ENCODE measurements at regions not wholly inside any gene's neighbourhood (a gene's known extent, or its start where the extent isn't known, plus 50 kb on each side); places are given as distances from the start of the nearest gene placed in this dataset.

DNA sequence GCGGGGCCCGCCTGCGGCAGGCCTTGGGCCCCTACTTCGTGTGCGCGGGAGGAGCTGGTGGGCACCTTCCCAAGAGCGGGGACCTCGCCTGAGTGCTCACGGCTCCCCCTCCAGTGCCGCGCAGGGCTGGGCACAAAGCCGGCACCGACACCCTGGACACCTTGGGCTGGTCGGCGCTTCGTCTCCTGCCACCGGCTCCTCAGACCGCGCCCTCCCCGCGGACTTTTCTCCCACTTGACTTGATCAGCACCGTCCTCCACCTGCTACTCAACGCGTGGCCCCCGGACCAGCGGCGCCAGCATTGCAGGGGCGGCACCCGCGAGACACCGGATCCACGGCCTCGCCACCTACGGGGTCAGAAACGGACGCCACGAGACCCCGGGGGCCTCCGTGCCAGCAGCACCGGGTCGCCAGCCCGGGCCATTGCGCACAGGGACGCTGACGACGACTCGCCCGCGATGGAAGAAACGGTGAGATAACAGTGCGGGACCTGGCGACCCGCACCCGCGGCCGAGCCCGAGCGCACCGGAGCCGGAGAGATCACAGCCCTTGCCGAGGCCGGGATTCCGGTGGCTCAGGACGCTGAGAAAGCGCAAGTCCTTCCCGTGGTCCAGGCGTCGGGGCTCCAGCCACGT lies 154.2 kb downstream of the DLL1 start:
- Mint-ChIP-seq H3K36me3 (ENCODE audit: low read depth) (no peaks in the 10 kb centered on the region), H3K27ac (no peak overlapping the region), H3K4me3 (no peak overlapping the region), H3K27me3 (no peaks in the 10 kb centered on the region), H3K4me1 (ENCODE audit: low read depth) (no peaks in the 10 kb centered on the region), H3K9me3 (no peaks in the 10 kb centered on the region)

DNA sequence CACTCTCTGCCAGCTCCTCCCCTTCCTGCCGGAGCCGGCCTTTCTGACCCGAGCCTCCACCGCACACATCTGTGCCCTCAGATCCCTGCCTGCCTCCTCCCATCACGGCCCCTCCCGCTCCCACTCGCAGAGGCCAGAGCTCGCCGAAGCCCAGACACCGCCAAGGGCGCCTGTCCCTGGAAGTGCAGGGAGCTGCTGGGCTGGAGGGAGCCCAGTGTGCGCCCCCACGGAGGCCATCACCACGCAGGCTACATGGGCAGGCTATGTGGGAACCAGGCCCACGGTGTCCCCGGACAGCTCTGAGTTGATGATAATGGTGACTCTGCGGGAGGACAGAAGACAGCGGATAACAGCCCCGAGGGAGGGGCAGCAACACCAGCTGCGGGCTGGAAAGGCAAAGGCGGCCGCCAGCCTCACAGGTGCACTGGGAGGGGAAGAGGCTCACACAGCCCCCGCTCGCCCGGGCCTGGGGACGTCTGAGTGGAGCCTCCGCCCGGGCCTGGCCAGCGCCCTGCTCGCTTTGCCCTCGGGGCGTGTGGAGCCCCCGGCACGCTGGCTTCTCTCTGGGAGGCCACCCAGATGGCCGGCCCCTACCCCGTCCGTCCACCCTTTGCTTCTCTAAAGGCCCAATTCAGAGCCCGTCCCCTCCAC lies 154.9 kb downstream of the DLL1 start:
- H3K36me3 Mint-ChIP-seq (ENCODE audit: low read depth): no peaks in the 10 kb centered on the region
- H3K27ac Mint-ChIP-seq: no peak overlapping the region
- H3K4me1 Mint-ChIP-seq (ENCODE audit: low read depth): no peaks in the 10 kb centered on the region
- no peak overlapping the region for H3K4me3 Mint-ChIP-seq
- H3K9me3 Mint-ChIP-seq: no peaks in the 10 kb centered on the region
- H3K27me3 Mint-ChIP-seq: no peaks in the 10 kb centered on the region

DNA sequence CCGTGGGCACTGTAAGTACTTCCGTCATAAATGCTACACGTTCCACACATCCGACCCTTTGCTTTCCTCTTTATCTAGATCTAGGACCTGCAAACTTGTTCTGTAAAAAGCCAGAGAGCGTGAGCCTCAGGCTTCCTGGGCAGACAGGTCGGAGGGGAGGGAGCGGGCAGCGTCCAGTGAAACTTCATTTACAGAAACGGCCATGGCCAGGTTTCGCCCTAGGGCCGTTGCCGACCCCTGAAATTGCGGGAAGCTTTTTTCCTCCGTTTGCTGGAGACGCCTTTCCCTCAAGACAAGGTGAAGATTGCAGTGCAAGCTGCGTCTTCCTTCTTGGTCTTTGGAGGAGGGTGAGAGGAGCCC lies 155.4 kb downstream of the DLL1 start:
- H3K4me3 Mint-ChIP-seq: no peak overlapping the region
- H3K36me3 Mint-ChIP-seq (ENCODE audit: low read depth): no peaks in the 10 kb centered on the region

DNA sequence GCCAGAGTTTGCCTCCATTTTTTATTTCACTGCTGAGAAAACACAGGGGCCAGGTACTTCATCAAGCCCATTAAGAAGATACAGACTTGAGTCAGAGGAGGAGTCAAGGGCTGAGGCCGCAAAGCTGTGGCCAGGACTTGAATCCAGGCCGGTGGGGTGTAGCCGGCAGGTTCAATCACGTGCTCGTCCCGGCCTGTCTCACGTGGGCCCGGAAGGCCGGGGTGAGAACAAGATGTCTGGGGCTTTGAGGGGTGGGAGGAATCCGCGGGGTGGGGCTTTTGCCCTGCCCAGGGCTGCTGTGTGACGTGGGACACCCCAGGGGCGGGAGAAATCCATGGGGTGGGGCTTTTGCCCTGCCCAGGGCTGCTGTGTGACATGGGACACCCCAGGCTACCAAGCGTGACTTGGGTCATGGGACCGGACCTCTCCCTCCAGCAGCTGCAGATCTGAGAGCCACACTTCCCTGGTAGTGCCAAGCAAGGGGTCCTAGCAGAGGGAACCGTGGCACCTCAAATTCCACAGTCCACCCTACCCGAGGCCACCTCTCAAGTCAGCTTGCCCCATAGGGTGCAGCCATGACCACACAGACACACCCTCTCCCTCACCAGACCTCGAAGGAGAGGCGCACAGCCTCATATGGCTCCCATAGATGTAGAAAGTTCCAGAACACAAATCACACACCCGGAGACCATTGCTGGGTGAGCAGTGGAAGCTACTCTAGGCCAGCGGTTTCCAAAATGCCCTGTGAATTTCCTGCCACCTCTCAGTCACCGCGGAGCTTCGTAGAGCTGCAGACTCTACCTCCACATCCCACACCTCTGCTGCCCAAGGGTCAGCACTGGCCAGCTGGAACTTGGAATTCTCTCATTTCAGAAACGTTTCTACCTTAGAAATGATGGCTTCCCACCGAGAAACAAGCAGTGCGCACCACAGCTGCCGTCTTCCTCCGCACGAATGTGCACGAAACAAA lies 156.1 kb downstream of the DLL1 start:
- Mint-ChIP-seq H3K4me3 (no peak overlapping the region), H3K27ac (no peak overlapping the region), H3K36me3 (ENCODE audit: low read depth) (no peaks in the 10 kb centered on the region), H3K9me3 (no peaks in the 10 kb centered on the region), H3K4me1 (ENCODE audit: low read depth) (no peaks in the 10 kb centered on the region), H3K27me3 (no peaks in the 10 kb centered on the region)

More for the DNA sequence above, 155.4 kb downstream of the DLL1 start:
- Mint-ChIP-seq H3K27me3 (no peaks in the 10 kb centered on the region), H3K9me3 (no peaks in the 10 kb centered on the region), H3K27ac (no peak overlapping the region), H3K4me1 (ENCODE audit: low read depth) (no peaks in the 10 kb centered on the region)

DNA sequence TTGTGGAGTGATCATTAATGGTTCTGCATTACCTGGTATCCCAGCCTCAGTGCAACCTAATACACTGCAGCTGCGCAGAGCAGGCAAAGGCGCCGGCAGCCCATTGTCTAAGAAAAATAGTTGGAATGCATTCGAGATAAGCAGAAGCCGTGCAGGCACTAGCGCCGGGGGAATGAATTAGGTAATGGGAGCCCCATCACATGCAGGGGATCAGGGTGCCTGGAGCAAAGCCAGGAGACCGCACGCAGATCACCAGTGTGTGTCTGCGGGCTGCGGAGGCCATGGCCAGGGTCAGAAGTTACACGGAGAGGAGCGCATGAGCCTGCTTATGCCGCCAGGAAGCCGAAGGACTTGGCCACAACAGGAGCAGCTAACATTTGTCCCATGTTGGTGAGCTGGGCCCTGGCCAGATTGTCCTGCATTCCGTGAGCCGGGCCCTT lies 156.8 kb downstream of the DLL1 start:
- Mint-ChIP-seq H3K4me3 (no peak overlapping the region), H3K4me1 (ENCODE audit: low read depth) (no peaks in the 10 kb centered on the region), H3K27ac (no peak overlapping the region), H3K27me3 (no peaks in the 10 kb centered on the region), H3K9me3 (no peaks in the 10 kb centered on the region), H3K36me3 (ENCODE audit: low read depth) (no peaks in the 10 kb centered on the region)

DNA sequence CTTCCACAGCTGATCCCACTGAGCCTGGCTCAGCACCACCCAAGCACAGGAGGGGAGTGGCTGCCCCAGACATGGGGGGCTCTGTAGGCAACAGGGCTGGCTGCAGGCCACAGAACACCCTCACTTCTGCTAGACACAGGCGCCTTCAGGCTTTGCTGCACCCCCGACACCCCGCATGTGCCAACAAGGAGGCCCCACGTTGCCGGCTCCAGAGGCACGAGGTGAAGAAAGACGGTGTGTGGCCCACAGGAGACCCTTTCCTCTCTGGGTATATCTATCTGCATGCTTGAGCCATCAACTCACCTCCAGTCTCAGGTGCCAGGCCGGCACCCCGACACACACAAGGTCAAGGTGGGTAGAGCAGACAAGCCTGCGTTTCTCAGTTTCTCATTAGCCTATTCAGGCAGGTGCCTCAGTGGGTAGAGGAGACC lies 158.3 kb downstream of the DLL1 start:
- H3K9me3 Mint-ChIP-seq: no peaks in the 10 kb centered on the region
- no peak overlapping the region for H3K27ac Mint-ChIP-seq
- no peak overlapping the region for H3K4me3 Mint-ChIP-seq
- H3K4me1 Mint-ChIP-seq (ENCODE audit: low read depth): no peaks in the 10 kb centered on the region
- H3K27me3 Mint-ChIP-seq: no peaks in the 10 kb centered on the region
- no peaks in the 10 kb centered on the region for H3K36me3 Mint-ChIP-seq (ENCODE audit: low read depth)

DNA sequence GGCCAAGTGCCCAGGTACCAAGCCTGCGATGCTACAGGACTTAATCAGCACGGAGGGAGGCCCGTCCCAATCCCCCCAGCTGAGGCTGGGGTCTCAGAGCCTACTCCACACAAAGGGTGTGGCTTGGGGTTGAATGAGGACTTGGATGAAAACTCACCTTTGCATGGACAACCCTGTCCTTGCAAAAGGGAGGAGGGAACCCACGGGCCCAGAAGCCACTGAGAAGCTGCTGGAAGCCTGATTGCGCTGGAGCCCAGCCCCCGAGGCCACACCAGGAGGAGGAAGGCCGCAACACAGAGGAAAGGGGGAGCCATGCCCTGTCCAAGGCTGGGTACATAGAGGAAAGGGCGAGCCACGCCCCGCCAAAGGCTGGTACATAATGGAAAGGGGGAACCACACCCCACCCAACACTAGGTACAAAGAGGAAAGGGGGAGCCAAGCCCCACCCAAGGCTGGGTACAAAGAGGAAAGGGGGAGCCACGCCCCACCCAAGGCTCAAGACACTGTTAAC lies 158.8 kb downstream of the DLL1 start:
- no peak overlapping the region for H3K27ac Mint-ChIP-seq
- H3K9me3 Mint-ChIP-seq: no peaks in the 10 kb centered on the region
- no peaks in the 10 kb centered on the region for H3K27me3 Mint-ChIP-seq
- no peaks in the 10 kb centered on the region for H3K36me3 Mint-ChIP-seq (ENCODE audit: low read depth)
- H3K4me1 Mint-ChIP-seq (ENCODE audit: low read depth): no peaks in the 10 kb centered on the region
- no peak overlapping the region for H3K4me3 Mint-ChIP-seq

DNA sequence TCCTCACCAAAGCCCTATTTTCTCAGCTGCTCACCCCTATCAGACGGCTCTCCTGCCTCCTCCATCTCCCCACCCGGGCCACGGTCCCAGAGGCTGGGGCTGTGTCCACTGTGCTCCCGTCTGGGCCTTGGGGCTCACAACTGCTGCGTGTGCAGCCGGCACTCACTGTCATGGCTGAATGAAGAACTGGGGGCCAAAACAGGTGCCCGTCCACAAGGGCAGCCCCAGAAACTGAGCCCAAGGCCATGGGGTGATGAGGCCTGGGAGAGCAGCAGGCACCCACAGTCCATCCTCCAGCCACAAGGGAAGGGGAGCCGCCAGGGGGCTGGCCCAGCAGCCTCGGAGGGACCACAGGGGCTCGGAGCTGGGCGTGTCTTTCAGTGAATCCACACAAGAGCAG lies 159.5 kb downstream of the DLL1 start:
- H3K4me1 Mint-ChIP-seq (ENCODE audit: low read depth): no peaks in the 10 kb centered on the region
- H3K4me3 Mint-ChIP-seq: no peak overlapping the region
- no peaks in the 10 kb centered on the region for H3K27me3 Mint-ChIP-seq
- H3K27ac Mint-ChIP-seq: no peak overlapping the region
- H3K9me3 Mint-ChIP-seq: no peaks in the 10 kb centered on the region
- H3K36me3 Mint-ChIP-seq (ENCODE audit: low read depth): no peaks in the 10 kb centered on the region

DNA sequence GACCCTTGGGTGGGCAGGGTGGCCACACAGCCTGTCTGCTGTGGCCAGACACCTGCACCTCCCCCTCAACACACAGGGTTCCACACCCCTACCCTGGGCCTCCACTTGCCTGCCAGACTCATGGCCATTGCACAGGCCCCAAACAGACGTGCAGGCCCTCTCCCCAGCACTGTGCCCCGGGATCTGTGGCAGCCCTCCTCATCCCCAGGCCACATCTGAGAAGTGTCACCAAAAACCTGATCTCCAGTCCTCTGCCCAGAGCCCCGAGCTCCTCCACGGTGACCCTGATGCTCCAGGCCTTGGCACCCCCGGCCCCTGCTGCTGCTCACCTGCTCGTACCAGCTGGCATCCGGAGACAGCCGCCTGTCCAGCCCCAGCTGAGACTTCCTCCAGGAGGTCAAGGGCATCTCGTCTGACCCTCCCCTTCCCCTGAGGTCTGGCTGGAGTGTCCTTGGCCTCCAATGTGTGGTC lies 160.1 kb downstream of the DLL1 start:
- no peaks in the 10 kb centered on the region for H3K27me3 Mint-ChIP-seq
- no peak overlapping the region for H3K27ac Mint-ChIP-seq
- H3K4me3 Mint-ChIP-seq: no peak overlapping the region
- H3K36me3 Mint-ChIP-seq (ENCODE audit: low read depth): no peaks in the 10 kb centered on the region
- H3K9me3 Mint-ChIP-seq: no peaks in the 10 kb centered on the region
- H3K4me1 Mint-ChIP-seq (ENCODE audit: low read depth): no peaks in the 10 kb centered on the region

DNA sequence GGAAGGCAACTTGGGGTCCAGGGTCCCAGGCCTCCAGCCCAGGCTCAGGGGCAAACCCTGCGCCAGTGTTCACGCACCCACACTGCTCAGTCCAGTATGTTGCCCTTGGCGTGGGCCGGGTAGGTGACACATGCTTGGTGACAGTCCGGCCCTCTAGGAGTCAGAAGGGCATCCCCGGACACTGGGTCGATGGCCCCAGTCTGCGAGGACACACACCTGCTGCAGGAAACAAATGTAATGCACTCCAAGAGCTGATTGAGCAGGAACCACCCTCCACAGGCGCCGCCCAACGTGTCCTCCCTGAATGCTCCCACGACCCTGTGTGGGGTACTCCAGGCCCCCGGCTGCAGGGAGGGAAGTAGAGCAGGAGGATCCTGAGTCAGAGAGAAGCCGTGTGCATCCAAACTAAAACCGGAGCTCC lies 160.7 kb downstream of the DLL1 start:
- Mint-ChIP-seq H3K4me1 (ENCODE audit: low read depth) (no peaks in the 10 kb centered on the region), H3K9me3 (no peaks in the 10 kb centered on the region), H3K27ac (no peak overlapping the region), H3K36me3 (ENCODE audit: low read depth) (no peaks in the 10 kb centered on the region), H3K4me3 (no peak overlapping the region), H3K27me3 (no peaks in the 10 kb centered on the region)

DNA sequence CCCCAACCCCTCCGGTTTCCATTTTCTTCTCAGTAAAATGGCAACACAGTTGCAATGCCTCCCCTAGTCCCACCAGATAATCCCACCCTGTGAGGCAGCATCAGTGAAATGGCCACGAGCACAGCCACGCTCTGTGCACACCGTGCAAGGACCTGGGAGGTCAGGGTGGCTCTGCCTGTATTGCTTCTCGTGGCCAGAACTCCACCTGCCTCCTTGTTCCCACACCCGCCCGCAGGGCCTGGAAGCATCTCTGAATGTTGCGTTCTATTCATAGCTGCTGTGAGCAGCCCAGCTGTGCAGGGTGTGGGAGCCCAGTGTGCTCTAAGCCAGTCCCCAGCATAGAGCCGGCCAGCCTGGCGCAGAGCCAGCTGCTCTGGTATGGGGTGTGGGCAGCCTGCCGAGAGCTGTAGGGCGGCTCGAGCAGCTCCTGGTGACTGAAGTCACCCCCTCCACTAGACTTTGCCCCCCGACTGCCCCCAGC lies 161.1 kb downstream of the DLL1 start:
- no peaks in the 10 kb centered on the region for H3K36me3 Mint-ChIP-seq (ENCODE audit: low read depth)
- no peaks in the 10 kb centered on the region for H3K4me1 Mint-ChIP-seq (ENCODE audit: low read depth)
- no peak overlapping the region for H3K27ac Mint-ChIP-seq
- H3K27me3 Mint-ChIP-seq: no peaks in the 10 kb centered on the region
- H3K4me3 Mint-ChIP-seq: no peak overlapping the region
- no peaks in the 10 kb centered on the region for H3K9me3 Mint-ChIP-seq

DNA sequence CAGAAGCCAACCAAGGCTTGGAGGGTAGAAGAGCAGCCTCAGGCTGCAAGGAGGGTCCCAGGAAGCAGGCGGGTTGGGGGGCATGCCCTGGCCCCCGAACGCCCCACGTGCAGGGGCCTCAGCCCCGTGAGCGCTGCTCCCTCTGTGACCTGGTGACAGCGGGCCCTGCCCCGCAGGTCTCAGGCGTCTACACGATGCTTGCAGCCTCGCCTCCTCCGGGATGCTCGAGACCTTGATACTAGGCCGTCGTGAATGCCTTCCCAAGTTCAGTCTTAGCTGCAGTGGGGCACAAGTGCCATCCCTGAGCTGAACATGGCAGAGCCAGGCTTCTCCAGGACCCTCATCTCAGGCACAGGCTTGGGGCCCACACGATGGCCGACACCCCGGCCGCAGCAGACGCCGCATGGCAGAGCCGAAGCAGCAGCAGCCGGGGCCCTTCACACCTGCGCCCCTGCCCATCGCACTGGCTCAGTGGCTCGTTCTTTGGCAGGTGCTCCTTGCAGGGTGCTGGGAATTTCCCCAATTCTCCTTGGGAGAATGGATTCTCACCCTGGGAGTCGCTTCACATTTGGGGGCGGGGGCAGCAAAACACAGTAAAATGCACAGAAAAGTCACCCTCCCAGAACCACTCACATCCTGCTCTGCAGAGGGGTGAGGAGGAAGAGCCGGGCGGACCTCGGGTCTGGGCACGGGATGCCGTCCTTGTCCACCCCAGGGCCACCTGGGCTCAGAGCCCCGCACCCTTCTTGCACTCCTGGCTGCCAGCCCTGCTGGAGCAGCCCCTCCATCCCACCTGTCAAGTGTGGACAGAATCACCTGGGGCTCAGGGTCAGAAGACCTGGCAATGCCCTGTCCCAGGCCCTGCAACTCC lies 161.8 kb downstream of the DLL1 start:
- Mint-ChIP-seq H3K36me3 (ENCODE audit: low read depth) (no peaks in the 10 kb centered on the region), H3K4me1 (ENCODE audit: low read depth) (no peaks in the 10 kb centered on the region), H3K27ac (no peak overlapping the region), H3K4me3 (no peak overlapping the region), H3K9me3 (no peaks in the 10 kb centered on the region), H3K27me3 (no peaks in the 10 kb centered on the region)

DNA sequence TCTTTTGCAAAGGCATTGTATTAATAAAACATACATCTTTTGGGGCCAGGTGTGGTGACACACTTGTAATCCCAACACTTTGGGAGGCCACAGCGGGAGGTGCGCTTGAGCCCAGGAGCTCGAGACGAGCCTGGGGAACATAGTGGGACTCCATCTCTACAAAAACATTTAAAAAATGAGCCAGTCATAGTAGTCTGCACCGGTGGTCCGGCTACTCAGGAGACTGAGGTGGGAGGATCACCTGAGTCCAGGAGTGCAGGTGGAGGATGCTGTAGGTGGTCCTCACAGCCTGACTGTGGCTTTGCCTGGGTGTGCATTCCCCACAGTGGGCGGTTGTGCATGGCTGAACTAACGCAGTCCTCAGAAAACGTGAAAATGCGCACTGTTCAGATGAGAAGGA lies 162.5 kb downstream of the DLL1 start:
- no peaks in the 10 kb centered on the region for H3K4me1 Mint-ChIP-seq (ENCODE audit: low read depth)
- no peaks in the 10 kb centered on the region for H3K9me3 Mint-ChIP-seq
- H3K27ac Mint-ChIP-seq: no peak overlapping the region
- H3K27me3 Mint-ChIP-seq: no peaks in the 10 kb centered on the region
- no peaks in the 10 kb centered on the region for H3K36me3 Mint-ChIP-seq (ENCODE audit: low read depth)
- H3K4me3 Mint-ChIP-seq: no peak overlapping the region

DNA sequence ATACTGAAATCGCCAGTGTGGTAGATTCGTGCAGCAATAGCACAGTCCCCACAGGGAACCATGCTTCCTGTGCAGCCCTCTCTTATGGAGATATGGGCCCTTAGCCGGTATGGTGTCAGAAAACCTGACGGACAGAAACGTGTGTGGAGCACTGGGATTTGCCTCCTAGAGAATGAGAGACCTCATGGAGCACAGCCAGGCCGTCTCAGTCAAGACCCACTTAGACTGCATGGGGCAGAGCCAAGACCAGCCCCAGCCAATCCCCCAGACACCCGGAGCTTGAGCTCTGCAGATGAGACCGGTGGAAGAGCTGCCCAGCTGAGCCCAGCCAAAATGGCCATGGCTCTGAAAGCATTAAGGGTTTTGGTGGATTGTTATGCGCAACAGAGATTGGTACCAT lies 163.7 kb downstream of the DLL1 start:
- Mint-ChIP-seq H3K4me1 (ENCODE audit: low read depth) (no peaks in the 10 kb centered on the region), H3K36me3 (ENCODE audit: low read depth) (no peaks in the 10 kb centered on the region), H3K4me3 (no peak overlapping the region), H3K27me3 (no peaks in the 10 kb centered on the region), H3K27ac (no peak overlapping the region), H3K9me3 (no peaks in the 10 kb centered on the region)
